Mesothelial cell of epicardium (in vitro differentiated cells): ENCODE measurements at regions not wholly inside any gene's neighbourhood (a gene's known extent, or its start where the extent isn't known, plus 50 kb on each side); places are given as distances from the start of the nearest gene placed in this dataset.

Source experiments
- DNase-seq, 2 experiments: peaks; one replicate each; pipeline ENCODE4 v3.0.0; 2021; ENCODE audit warnings: low spot score in 2 of 2; ENCODE audit not compliant: unreplicated experiment in 2 of 2
- H3K27ac Mint-ChIP-seq: 2 replicates; pipeline ENCODE4 v1.8.0; 2021; ENCODE audit warnings: mixed read lengths
- H3K27me3 Mint-ChIP-seq: 2 replicates; pipeline ENCODE4 v1.8.0; 2021; ENCODE audit warnings: low read depth, mixed read lengths
- H3K36me3 Mint-ChIP-seq: 2 replicates; pipeline ENCODE4 v1.8.0; 2021; ENCODE audit warnings: mixed read lengths
- H3K4me1 Mint-ChIP-seq: 2 replicates; pipeline ENCODE4 v1.8.0; 2021; ENCODE audit warnings: mixed read lengths
- H3K4me3 Mint-ChIP-seq: 2 replicates; pipeline ENCODE4 v1.8.0; 2021; ENCODE audit warnings: mild to moderate bottlenecking, moderate library complexity, mixed read lengths
- H3K9me3 Mint-ChIP-seq: 2 replicates; pipeline ENCODE4 v1.8.0; 2021; ENCODE audit warnings: mixed read lengths
- CTCF ChIP-seq: fragments of 200-600 bp; sonication (generic); IDR thresholded peaks from one replicate; pipeline ENCODE4 v1.5.0; 2021; ENCODE audit warnings: antibody characterized with exemption; ENCODE audit not compliant: unreplicated experiment

DNA sequence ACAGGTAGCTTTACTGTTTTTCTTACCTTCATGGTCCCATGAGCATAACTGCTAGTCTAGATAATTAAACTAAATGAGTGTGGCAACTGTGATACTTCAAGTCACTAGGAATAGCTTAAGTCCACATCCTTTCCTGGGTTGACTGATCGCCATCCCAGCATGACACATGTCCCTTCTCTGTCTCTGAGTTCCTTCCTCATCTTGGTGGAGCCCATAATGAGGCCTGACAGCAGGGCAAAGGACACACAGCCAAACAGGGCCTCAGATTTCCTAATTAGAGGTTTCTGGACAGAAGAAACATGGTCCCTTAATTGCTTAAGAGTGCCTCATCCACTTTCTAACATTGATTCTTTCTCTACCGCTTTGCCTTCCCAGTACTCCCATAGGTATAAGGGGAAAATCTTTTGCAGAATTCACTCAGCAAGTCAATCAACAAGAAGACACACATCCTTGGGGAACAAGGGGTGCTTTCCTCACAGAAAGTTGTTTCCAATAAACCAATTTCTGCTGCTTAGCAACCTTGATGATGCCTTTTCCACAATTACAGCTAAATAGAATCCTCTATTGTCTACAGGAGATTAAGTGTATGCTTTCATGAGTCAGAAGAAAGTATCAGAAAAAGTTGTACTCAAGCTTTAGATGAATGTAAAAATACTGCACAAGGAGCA lies 208.3 kb upstream of the SERP2 start:
- H3K4me1 Mint-ChIP-seq: no peaks in the 10 kb centered on the region
- H3K36me3 Mint-ChIP-seq: no peaks in the 10 kb centered on the region
- DNase-seq: no peak
- H3K4me3 Mint-ChIP-seq: no peak overlapping the region
- H3K27ac Mint-ChIP-seq: no peak overlapping the region
- no peak for TF ChIP-seq CTCF
- H3K9me3 Mint-ChIP-seq: no peaks in the 10 kb centered on the region
- H3K27me3 Mint-ChIP-seq: peaks cover 18% of the 10 kb centered on the region

GRCh38 chr13:44165889-44166496 lies 207.6 kb upstream of the SERP2 start:
- Mint-ChIP-seq H3K4me1 (no peaks in the 10 kb centered on the region), H3K27ac (no peak overlapping the region), H3K27me3 (peaks cover 18% of the 10 kb centered on the region), H3K9me3 (no peaks in the 10 kb centered on the region), H3K4me3 (no peak overlapping the region), H3K36me3 (no peaks in the 10 kb centered on the region)
- no peak for TF ChIP-seq CTCF
- DNase-seq: no peak

DNA sequence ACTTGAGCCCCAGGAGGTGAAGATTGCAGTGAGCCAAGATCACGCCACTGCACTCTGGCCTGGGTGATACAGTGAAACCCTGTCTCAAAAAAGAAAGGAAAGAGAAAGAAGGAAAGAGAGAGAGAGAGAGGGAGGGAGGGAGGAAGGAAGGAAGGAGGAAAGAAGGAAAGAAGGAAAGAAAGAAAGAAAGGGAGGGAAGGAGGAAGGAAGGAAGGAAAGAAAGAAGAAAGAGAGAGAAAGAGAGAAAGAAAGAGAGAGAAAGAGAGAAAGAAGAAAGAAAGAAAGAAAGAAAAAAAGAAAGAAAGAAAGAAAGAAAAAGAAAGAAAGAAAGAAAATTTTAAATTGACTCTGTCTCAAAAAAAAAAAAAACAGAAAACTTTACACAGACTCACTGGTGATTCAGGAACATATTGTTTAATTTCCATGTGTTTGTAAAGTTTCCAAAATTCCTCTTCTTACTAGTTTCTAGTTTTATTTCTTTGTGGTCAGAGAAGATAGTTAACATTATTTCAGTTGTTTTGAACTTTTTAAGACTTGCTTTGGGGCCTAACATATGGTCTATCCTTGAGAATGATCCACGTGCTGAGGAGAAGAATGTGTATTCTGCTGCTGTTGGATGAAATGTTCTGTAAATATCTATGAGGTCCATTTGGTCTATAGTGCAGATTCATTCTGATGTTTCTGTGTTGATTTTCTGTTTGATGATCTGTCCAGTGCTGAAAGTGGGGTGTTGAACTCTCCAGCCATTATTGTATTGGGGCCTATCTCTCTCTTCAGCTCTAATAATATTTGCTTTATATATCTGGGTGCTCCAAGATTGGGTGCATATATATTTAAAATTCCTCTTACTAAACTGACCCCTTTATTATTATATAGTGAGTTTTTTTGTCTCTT lies 204.4 kb upstream of the SERP2 start:
- Mint-ChIP-seq H3K9me3 (no peaks in the 10 kb centered on the region), H3K36me3 (no peaks in the 10 kb centered on the region), H3K4me1 (no peaks in the 10 kb centered on the region), H3K27ac (no peak overlapping the region), H3K4me3 (no peak overlapping the region), H3K27me3 (peaks cover 9% of the 10 kb centered on the region)
- TF ChIP-seq CTCF: no peak
- DNase-seq: no peak

DNA sequence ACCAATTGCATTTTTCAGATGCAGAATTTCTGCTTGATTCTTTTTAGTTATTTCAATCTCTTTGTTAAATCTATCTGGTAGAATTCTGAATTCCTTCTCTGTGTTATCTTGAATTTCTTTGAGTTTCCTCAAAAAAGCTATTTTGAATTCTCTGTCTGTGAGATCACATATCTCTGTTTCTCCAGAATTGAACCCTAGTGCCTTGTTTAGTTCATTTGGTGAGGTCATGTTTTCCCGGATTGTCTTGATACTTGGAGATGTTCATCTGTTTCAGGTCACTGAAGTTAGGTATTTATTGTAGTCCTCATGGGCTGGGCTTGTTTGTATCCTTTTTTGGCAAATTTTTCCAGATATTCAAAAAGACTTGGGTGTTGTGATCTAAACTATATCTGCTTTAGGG lies 202.9 kb upstream of the SERP2 start:
- Mint-ChIP-seq H3K4me1 (peaks cover 9% of the 10 kb centered on the region), H3K27me3 (peaks cover 6% of the 10 kb centered on the region), H3K27ac (no peak overlapping the region), H3K9me3 (no peaks in the 10 kb centered on the region), H3K36me3 (no peaks in the 10 kb centered on the region), H3K4me3 (no peak overlapping the region)
- TF ChIP-seq CTCF: no peak
- DNase-seq: no peak

DNA sequence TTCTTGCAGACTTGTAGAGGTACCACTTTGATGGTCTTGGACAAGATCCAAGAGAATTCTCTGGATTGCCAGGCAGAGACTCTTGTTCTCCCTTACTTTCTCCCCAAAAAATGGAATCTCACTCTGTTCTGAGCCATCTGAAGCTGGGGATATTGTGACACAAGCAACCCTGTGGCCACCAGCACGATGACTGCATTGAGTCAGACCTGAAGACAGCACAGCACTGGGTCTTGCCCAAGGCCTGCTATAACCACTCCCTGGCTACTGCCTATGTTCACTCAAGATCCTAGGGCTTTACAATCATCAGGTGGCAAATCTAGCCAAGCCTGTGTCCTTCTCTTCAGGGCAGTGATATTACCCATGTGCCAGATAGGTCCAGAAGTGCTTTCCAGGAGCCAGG lies 202.5 kb upstream of the SERP2 start:
- H3K36me3 Mint-ChIP-seq: no peaks in the 10 kb centered on the region
- DNase-seq: no peak
- H3K27me3 Mint-ChIP-seq: peaks cover 5% of the 10 kb centered on the region
- no peak overlapping the region for H3K4me3 Mint-ChIP-seq
- H3K27ac Mint-ChIP-seq: no peak overlapping the region
- peaks cover 9% of the 10 kb centered on the region for H3K4me1 Mint-ChIP-seq
- TF ChIP-seq CTCF: no peak
- no peaks in the 10 kb centered on the region for H3K9me3 Mint-ChIP-seq
